Activated CD8-positive, alpha-beta T cell treated with anti-CD3 and anti-CD28 coated beads for 36 hours (primary cell): ENCODE measurements at regions not wholly inside any gene's neighbourhood (a gene's known extent, or its start where the extent isn't known, plus 50 kb on each side); places are given as distances from the start of the nearest gene placed in this dataset.

Experiments used
- ATAC-seq: fragments of 200-7000 bp; cut with Tn5 transposase; one replicate; pipeline ENCODE4 v1.10.0; 2021; ENCODE audit warnings: mild to moderate bottlenecking, moderate library complexity
- CTCF ChIA-PET: fragments of 350-600 bp; sonication (Branson Sonifier 250); formaldehyde crosslinking; loops from one replicate; lab custom pipeline; 2021; ENCODE audit warnings: antibody characterized with exemption; lab: Charles Lee
- POLR2A ChIA-PET: fragments of 350-600 bp; sonication (Branson Sonifier 250); formaldehyde crosslinking; loops from one replicate; lab custom pipeline; 2021; ENCODE audit warnings: antibody characterized with exemption; lab: Charles Lee
- DNase-seq: peaks from one replicate; pipeline ENCODE4 v3.0.0-alpha.2; 2020
- H3K27ac Mint-ChIP-seq: one replicate; pipeline ENCODE4 v1.8.0; 2021; ENCODE audit warnings: mild to moderate bottlenecking, mixed read lengths
- H3K27me3 Mint-ChIP-seq: one replicate; pipeline ENCODE4 v1.8.0; 2021; ENCODE audit warnings: mixed read lengths
- H3K36me3 Mint-ChIP-seq: one replicate; pipeline ENCODE4 v1.8.0; 2021; ENCODE audit warnings: low read depth, mixed read lengths
- H3K4me1 Mint-ChIP-seq: one replicate; pipeline ENCODE4 v1.8.0; 2021; ENCODE audit warnings: low read depth, mixed read lengths
- H3K4me3 Mint-ChIP-seq: one replicate; pipeline ENCODE4 v1.8.0; 2021; ENCODE audit warnings: mild to moderate bottlenecking, moderate library complexity, mixed read lengths
- H3K9me3 Mint-ChIP-seq: one replicate; pipeline ENCODE4 v1.8.0; 2021; ENCODE audit warnings: mixed read lengths
- intact Hi-C: fragments of 100-400 bp; cut with micrococcal nuclease; formaldehyde crosslinking; loops from one replicate; pipeline ENCODE4 v1.10.0; 2022
- TF ChIP-seq, protein P1 (sequence below): fragments of 200-600 bp; IDR thresholded peaks from one replicate; pipeline ENCODE4 v1.8.0; 2022; ENCODE audit warnings: antibody characterized with exemption, mild to moderate bottlenecking

DNA sequence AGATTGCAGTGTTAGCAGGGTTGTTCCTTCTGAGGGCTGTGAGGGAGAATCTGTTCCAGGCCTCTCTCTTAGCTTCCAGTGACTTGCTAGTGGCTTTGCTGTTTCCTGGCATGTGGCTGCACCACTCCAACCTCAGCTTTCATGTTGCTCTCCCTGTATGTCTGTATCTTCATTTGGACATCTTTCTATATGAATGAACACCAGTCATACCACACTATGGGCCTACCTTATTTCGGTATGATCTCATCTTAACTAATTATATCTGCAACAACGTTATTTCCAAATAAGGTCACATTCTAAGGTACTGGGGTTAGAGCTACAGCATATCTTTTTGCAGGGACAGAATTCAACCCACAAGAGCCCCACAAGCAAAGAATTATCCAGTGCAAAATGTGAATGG is 356.7 kb upstream of the UMPS start:
- TF ChIP-seq, protein P1, sequence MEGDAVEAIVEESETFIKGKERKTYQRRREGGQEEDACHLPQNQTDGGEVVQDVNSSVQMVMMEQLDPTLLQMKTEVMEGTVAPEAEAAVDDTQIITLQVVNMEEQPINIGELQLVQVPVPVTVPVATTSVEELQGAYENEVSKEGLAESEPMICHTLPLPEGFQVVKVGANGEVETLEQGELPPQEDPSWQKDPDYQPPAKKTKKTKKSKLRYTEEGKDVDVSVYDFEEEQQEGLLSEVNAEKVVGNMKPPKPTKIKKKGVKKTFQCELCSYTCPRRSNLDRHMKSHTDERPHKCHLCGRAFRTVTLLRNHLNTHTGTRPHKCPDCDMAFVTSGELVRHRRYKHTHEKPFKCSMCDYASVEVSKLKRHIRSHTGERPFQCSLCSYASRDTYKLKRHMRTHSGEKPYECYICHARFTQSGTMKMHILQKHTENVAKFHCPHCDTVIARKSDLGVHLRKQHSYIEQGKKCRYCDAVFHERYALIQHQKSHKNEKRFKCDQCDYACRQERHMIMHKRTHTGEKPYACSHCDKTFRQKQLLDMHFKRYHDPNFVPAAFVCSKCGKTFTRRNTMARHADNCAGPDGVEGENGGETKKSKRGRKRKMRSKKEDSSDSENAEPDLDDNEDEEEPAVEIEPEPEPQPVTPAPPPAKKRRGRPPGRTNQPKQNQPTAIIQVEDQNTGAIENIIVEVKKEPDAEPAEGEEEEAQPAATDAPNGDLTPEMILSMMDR, result no peak
- peaks cover 6% of the 10 kb centered on the region for H3K27me3 Mint-ChIP-seq
- ChIA-PET POLR2A (no interaction called here), CTCF (no interaction called here)
- DNase-seq (no peak), ATAC-seq (no peak)
- H3K27ac Mint-ChIP-seq, result no peak overlapping the region
- H3K4me1 Mint-ChIP-seq, result no peaks in the 10 kb centered on the region
- intact Hi-C loops, result no loop called here
- no peak overlapping the region for H3K4me3 Mint-ChIP-seq
- peaks cover 2% of the 10 kb centered on the region for H3K9me3 Mint-ChIP-seq
- no peaks in the 10 kb centered on the region for H3K36me3 Mint-ChIP-seq

DNA sequence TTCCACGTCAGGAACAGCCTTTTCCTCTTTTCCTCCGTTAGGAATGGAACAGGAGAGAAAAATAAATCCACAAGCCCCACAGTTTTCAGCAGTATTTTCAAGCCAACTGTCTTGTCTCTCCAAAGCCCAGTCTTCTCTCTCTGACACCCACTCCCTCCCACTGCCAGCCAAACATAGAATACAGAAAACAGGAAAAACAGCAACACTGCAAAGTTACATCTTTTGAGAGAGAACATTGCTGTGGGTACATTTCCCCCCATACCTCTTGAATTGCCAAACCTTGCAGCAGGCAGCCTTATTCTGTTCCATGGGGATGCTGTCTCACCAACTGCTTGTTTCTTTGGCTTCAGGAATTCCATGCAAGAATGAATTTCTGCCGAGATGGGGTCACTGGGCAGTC is 355.7 kb upstream of the UMPS start:
- CTCF ChIA-PET, result no interaction called here
- no peaks in the 10 kb centered on the region for H3K36me3 Mint-ChIP-seq
- no peak for ATAC-seq

DNA sequence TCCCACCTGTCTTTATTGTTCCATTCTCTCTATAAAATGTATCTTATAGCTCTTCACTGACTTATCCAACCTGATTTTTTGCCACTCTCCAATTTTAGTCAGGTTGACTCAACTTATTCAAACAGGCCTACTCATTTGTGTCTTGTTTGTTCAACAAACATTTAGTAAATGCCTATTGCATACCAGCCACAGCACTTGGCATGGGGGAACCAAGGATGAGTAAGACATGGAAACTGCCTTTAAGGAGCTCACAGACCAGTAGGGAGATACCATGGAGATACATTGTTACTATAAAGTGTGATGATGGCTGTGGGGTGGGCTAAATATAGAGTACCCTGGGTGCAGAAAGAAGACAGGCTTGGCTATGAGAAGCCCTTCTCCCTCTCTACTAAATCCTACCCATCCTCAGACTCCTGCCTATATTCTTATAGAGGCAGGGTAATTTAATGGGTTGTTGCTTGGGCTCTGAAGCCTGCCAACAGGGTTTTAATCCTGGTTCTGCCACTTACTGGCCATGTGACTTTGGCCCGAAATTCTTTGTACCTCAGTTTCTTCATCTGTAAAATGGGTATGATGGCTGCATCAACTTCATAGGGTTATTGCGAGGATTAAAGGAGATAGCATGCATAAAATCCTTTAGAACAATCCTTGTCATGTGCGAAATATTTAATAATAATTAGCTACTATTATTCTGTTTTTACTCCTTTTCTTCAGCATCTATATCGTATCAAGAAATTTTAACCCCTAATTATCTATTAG is 348.5 kb upstream of the UMPS start:
- CTCF ChIA-PET, result no interaction called here
- DNase-seq (no peak), ATAC-seq (no peak)
- TF ChIP-seq, protein P1, result no peak
- no peaks in the 10 kb centered on the region for H3K9me3 Mint-ChIP-seq
- H3K4me1 Mint-ChIP-seq, result no peaks in the 10 kb centered on the region
- no peak overlapping the region for H3K27ac Mint-ChIP-seq
- H3K27me3 Mint-ChIP-seq, result no peaks in the 10 kb centered on the region
- no peak overlapping the region for H3K4me3 Mint-ChIP-seq
- no peaks in the 10 kb centered on the region for H3K36me3 Mint-ChIP-seq
- POLR2A ChIA-PET, result no interaction called here
- intact Hi-C loops, result no loop called here

More for the DNA sequence above, 355.7 kb upstream of the UMPS start:
- H3K9me3 Mint-ChIP-seq, result peaks cover 2% of the 10 kb centered on the region
- POLR2A ChIA-PET, result no interaction called here
- no peak overlapping the region for H3K27ac Mint-ChIP-seq
- TF ChIP-seq, protein P1, result no peak
- no peak for DNase-seq
- H3K4me1 Mint-ChIP-seq, result no peaks in the 10 kb centered on the region
- peaks cover 6% of the 10 kb centered on the region for H3K27me3 Mint-ChIP-seq
- no peak overlapping the region for H3K4me3 Mint-ChIP-seq
- intact Hi-C loops, result no loop called here

DNA sequence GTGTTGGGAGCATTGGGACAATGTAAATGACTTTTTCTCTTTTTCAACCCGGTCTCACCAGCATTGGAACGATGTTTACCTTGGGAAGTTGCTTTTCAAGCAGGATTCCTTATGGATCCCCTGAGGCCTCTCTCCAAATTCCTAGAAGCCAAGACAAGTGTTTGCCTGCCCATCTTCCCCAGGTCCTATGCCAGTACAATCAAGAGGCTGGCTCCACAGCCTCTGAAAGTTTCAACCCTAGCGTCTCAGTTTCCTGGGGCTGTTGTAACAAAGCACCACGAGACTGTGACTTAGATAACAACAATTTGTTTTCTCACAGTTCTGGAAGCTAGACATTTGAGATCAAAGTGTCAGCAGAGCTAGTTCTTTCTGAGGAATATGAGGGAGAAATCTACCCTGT is 347.2 kb upstream of the UMPS start:
- Mint-ChIP-seq H3K4me3 (no peak overlapping the region), H3K9me3 (no peaks in the 10 kb centered on the region), H3K27ac (no peak overlapping the region), H3K4me1 (no peaks in the 10 kb centered on the region), H3K36me3 (no peaks in the 10 kb centered on the region), H3K27me3 (no peaks in the 10 kb centered on the region)
- CTCF ChIA-PET, result no interaction called here
- TF ChIP-seq, protein P1, result no peak
- no peak for ATAC-seq
- no peak for DNase-seq
- POLR2A ChIA-PET, result no interaction called here
- intact Hi-C loops, result no loop called here

DNA sequence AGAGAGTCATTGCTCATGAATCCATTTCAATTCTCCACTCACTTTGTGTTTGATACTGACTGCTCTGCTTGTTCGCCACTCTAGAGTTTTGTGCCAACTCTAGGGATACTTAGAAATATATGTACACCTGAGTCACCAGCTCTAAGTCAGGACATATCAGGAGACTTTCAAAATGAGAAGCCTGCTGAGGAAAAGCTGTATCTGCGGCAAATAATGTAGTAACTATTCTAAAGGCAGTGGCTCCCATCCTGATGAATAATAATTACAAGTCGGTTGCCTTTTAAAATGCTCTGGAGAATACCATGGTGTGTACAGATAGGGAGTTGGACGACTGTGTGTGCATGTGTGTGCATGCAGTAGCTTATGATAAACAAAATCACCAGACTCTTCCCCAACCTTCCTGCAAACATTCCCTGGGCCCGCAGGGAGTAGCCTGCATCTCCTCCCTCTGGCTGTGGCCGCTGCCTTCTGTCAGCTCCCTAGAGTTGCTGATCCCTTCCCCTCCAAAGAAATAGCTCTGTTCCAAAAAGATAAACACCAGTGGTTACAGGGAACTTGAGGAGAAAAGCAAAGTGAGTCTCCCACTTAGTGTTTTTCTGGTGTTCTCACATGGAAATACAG is 346.3 kb upstream of the UMPS start:
- intact Hi-C loops, result no loop called here
- no peaks in the 10 kb centered on the region for H3K4me1 Mint-ChIP-seq
- H3K36me3 Mint-ChIP-seq, result no peaks in the 10 kb centered on the region
- H3K27me3 Mint-ChIP-seq, result peaks cover 5% of the 10 kb centered on the region
- POLR2A ChIA-PET, result no interaction called here
- ATAC-seq, result no peak
- no peaks in the 10 kb centered on the region for H3K9me3 Mint-ChIP-seq
- TF ChIP-seq, protein P1, result no peak
- H3K4me3 Mint-ChIP-seq, result no peak overlapping the region
- CTCF ChIA-PET, result interaction anchor here (0.9 kb wide), 1 partner anchor 304 kb away, joined by 3 read pairs; no protein-coding TSS in a partner anchor
- H3K27ac Mint-ChIP-seq, result no peak overlapping the region
- no peak for DNase-seq
